GM18520 (cell line): ENCODE measurements at regions not wholly inside any gene's neighbourhood (a gene's known extent, or its start where the extent isn't known, plus 50 kb on each side); places are given as distances from the start of the nearest gene placed in this dataset.

Experiments used
- ATAC-seq: cut with Tn5 transposase; IDR thresholded peaks from one replicate; pipeline ENCODE4 v1.9.1; 2021; ENCODE audit not compliant: unreplicated experiment

DNA sequence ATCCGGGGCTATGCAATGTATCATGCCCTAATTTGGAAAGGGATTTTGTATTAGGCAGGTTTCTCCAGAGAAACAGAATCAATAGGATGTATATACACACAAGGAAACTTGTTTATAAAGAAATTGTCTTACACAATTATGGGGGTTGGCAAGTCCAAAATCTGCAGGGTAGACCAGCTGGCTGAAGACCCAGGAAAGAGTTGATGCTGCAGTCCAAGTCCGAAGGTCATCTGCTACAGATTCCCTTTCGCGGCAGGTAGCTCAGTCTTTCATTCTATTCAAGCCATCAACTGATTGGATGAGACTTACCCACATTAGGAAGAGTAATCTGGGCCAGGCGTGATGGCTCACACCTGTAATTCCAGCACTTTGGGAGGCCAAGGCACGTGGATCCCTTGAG, 54.6 kb upstream of the CXADR start:
- no peak for ATAC-seq

- no peak for ATAC-seq
These were observed 52.7 kb upstream of the CXADR start for GRCh38 chr21:17460094-17460493.

GRCh38 chr21:17461014-17461413, 51.8 kb upstream of the CXADR start:
- no peak for ATAC-seq

DNA sequence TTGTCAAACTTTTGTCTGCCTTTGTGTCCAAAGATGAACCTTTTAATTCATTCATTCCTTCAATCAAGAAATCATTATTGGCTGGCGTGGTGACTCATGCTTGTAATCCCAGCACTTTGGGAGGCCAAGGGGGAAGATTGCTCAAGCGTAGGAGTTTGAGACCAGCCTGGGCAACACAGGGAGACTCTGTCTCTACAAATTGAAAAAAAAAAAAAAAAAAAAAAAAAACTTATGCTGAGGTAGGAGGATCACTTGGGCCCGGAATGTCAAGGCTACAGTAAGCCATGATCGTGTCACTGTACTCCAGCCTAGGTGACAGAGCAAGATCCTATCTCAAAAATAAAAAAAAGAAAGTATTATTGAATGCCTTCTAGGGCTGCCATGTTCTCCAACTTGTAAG, 51.3 kb upstream of the CXADR start:
- ATAC-seq = no peak

DNA sequence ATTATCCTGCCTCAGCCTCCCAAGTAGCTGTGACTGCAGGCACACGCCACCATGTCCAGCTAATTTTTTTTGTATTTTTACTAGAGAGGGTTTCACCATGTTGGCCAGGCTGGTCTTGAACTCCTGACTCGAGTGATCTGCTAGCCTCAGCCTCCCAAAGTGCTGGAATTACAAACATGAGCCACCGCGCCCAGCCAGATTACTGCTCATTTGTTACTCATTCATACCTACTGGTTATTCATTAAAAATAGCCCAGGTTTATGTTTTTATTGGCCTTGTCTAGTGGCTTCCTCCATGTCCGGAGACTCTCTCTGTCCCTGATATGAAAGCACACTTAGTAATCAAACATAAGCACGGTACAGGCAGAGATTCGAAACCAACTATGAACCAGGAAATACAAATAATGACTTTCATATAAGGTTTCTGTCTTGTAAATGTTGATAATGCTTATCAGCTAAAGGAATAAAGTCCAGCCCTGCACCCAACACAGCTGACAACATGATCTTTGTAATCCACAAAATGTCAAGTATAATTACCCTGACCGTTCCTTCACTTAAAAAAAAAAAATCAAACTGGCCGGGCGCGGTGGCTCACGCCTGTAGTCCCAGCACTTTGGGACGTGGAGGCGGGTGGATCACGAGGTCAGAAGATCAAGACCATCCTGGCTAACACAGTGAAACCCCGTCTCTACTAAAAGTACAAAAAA, 50.4 kb upstream of the CXADR start:
- ATAC-seq = no peak
